Activated CD4-positive, alpha-beta T cell treated with anti-CD3 and anti-CD28 coated beads, Interleukin-2, Interleukin-4, amounts not matched to agents 100 ng/mL and 50 ng/mL, durations not matched to agents 16 hours and 8 hours (primary cell): ENCODE measurements at regions not wholly inside any gene's neighbourhood (a gene's known extent, or its start where the extent isn't known, plus 50 kb on each side); places are given as distances from the start of the nearest gene placed in this dataset.
"Not testable (repeated sequence)": the region's sequence is repeated elsewhere in the genome, so short reads cannot be mapped to it uniquely, and the experiment has no call there.

Experiments used
- DNase-seq: peaks from one replicate; pipeline ENCODE4 v3.0.0-alpha.2; 2020; ENCODE audit warnings: low spot score

DNA sequence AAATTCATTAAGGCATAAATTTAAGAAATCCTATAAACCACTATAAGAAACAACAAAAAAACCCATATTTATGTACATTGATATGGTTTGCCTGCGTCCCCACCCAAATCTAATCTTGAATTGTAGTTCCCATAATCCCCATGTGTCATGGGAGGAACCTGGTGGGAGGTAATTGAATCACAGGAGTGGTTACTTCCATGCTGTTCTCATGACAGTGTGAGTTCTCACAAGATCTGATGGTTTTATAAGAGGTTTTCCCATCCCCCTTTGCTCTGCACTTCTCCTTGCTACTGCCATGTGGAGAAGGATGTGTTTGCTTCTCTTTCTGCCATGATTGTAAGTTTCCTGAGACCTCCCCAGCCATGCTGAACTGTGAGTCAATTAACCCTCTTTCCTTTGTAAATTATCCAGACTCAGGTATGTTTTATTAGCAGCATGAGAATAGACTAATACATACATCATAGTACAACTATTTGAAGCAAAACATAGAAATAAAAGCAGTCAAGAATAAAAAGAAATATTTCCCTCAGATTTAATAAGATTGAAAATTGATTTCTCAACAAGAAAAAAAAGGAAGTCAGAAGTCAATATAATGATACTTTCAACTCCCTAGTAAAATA lies 209.0 kb upstream of the GPC6 start:
- DNase-seq = no peak

DNA sequence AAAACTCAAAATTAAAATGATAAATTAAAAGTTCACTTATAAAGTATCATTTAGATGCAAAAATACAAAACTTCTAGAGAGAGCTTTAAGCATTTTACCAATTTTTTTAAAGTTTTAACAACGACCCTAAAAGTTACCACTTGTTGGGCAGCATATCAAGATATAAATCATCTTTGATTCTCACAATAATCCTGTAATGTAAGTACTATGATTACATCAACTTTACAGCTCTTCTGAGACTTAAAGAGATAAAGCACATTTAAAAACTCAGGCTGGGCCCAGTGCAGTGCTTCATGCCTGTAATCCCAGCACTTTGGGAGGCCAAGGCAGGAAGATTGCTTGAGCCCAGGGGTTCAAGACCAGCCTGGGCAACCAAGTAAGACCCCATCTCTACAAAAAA lies 202.7 kb upstream of the GPC6 start:
- DNase-seq = no peak

DNA sequence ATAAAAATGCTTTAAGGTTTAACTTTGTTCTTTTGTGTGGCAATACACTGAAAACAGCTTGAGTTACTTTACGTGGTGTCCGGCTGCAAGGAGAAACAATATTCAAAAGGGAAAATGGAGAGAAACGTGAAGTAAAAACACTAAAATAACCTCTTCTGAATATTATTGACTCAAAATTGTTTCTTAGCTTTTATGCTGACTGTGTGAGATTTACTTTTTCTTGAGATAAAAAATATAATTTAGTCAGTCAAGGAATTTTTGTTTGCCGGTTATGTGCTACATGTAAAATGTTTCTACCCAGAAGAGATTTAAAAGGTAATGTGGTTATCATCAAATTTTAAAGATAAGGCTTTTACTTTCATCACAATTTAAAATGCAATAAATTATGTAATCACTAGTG lies 200.6 kb upstream of the GPC6 start:
- no peak for DNase-seq

DNA sequence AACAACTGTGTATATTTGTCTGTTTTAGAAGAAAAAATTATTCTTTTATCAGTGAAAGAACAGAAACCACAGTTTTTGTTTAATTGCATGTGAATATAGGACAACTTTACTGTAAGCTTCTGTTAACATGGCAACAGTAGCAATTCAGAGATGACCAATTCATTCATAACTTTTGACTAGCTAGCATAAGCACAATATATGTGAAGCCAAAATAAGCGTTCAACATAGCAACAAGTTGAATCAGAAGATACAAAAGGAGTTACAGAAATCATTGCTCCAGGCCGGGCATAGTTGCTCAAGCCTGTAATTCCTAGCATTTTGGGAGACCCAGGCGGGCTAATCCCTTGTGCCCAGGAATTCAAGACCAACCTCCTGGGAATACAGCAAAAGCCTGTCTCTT lies 197.1 kb upstream of the GPC6 start:
- DNase-seq = no peak

DNA sequence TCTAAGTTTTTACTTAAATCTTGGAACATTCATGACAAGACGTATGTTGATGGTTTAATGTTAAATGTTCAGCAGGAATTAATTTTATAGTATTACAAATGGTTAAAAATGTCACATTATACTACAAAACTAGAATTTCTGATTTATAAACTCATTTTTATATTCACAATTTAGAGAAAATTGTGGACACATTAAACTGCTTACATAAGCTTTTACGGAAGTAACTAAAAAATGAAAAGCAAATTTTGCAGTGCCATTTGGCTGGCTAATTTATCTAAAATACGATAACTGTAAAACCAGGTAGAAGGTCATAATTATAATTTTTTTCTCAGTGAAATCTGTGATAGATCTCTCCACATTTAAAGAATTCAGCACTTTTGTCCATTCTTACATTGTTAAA lies 190.2 kb upstream of the GPC6 start:
- DNase-seq = no peak

DNA sequence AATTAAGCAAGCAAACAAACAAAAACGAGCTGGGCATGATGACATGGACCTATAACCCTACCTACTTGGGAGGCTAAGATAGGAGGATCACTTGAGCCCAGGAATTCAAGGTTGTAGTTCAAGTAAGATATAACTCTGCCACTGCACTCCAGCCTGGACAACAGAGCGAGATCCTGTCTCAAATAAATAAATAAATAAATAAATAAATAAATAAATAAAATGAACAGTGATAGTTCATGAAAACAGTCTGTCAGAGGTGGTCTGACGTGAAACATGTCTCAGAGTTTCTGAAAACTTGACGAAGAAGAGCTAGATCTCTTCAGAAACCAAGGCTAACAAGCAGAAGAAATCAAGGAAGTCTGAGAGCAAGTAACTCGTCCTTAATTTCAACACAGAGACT lies 188.8 kb upstream of the GPC6 start:
- DNase-seq = no peak

DNA sequence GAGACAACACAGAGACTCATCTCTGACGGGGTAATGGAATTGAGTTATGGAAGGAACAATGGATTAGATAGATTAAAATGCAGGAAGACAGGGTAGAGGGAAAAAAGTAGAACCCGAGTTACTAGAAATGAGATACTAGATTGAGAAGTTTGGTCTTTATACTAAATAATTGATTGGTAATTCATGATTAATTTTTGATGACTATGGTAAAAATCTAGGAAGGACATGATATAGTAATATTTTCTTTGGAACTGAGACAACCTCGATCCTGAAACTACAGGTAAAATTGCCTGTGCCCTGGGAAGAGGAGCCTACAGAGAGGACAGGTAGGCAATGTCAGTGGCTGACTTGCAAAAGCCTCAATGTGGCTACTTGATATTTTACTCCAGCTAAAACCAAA lies 188.4 kb upstream of the GPC6 start:
- DNase-seq = no peak

DNA sequence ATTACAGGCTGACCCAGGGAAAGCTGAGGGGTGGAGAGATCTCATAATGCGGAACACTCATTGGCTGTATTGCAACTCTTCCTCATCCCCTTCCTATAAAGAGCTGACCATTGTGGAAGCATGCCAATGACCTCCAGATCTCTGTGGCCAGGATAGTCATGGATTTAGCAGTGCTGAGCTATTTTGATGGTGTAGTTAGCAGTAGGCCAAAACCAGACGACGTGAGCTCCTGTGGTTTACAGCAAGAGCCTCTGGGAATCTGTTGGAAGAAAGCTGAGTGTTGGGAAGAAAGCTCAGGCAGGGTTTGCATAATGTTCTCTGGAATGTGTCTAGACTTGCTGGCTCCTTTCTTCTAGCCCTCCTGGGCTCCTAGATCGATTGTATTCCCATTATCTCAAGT lies 187.5 kb upstream of the GPC6 start:
- DNase-seq = no peak

DNA sequence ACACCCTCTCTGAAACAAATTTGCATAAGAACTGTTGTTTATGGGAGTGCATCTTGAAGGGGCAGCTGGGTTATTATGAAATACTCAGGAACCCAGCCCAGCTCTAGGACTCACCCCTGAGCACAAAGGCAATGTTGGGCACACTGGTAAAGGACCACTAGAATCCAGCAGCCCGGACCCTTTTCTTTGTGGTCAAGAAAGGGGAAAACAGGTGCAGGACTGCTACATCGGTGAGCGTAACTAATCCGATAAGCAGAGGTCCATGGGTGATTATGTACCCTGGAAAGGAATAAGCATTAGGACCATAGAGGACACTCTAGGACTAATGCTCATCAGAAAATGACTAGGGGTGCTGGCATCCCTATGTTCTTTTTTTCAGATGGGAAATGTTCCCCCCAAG lies 185.0 kb upstream of the GPC6 start:
- not testable (repeated sequence) for DNase-seq

DNA sequence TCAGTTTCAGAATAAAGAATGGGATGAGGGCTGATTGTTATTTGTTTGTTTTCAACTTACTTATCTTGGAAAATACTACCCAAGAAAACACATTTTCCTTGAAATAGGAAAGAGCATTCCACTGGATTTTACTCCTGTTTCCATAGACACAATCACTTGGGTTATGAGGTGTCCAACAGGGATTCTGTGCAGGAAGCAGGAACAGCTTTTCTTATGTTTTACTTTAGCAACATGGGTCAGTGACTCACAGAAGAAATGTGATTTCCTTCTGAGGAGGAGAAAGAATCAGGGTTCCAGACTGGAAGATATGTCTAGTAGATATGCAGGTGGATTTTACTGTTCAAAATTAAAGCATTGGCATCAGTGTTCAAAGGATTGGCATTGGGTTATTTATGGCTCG lies 180.8 kb upstream of the GPC6 start:
- DNase-seq = no peak

DNA sequence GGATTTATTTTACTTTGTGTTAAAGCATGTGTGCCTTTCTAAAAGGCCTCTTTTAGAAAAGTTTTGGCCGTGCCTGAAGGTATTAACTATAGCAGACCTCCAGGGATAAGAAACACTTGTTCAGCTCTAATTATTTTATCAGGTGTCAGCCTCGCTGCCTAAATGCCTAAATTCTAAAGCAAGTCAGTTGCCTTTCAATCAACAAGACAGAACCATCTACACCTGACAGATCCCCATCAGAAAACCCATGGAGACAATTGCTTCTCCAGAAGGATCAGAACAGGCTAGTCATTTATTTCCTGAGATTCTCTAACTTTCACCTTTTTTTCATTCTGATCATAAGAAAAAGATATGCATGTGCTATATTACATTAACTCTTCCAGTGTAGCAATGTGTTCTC lies 171.4 kb upstream of the GPC6 start:
- no peak for DNase-seq

DNA sequence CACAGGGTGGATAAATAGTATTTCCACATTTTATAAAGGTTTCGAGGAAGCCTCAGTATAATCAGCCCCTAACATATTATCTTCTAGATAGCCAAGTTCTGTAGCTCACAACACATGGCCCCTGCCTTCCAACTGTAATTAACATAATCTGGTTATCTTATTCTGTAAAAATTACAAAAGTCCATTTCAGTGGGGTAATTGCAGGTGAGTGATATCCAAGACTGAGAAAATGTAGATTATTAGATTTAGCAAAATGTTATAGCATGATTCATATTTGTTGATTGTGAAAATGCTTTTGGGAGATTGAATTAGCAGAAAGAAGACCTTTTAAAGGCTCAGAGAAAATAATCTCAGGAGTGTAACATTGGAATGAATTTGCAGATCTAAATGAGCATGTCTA lies 168.3 kb upstream of the GPC6 start:
- DNase-seq = no peak

DNA sequence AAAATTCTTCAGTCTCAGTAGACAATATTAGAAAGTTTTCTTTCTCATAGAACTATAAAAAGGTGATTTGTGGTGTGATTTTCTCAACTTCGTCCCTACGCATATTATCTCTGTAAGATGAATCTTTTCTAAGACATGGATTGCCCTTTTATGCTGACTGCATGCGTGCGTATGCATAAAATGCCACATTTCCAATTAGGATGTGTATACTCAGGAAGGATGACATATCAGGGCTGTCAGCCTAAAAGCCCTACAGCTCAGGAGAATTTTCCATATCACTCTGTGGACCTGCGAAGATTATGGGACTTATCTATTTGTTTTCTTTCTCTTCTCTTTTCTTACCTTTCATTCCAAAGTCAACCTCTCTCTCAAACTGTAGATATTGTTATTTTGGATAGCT lies 166.5 kb upstream of the GPC6 start:
- no peak for DNase-seq

DNA sequence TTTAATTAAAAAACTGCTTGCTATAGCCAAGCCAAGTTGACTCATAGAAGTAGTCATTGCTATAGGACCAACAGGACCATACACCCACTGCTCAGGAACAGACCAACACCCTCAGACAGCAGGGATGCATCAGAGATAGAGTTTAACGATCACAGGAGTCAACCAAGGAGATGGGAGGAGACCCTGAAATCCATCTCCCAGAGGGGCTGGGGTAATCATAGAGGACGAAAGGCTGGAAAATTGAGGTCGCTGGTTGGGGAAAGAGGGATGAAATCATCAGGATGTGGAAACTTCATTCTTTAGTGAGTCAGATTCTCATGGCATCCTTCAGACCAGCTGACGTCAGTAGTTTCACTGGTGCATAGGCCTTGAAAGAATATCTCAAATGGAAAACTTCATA lies 160.4 kb upstream of the GPC6 start:
- no peak for DNase-seq

DNA sequence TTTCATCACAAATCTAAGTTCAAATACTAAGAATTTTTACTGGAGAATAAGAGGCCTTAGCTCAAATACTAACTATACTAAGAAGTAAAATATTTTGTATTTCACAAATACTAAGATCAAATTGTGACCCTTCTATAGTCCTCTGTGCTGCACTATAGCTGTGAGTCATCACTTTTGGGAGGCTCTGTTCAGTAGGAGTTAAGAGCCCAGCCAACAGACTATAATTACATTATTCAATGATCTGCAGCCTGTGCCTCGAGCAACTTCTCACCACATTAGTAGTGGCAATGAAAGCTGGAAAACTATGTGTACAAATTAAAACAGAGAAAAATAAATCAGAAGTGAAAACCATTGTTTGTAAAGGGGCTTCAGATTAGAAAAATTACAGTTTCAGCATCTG lies 147.3 kb upstream of the GPC6 start:
- no peak for DNase-seq

DNA sequence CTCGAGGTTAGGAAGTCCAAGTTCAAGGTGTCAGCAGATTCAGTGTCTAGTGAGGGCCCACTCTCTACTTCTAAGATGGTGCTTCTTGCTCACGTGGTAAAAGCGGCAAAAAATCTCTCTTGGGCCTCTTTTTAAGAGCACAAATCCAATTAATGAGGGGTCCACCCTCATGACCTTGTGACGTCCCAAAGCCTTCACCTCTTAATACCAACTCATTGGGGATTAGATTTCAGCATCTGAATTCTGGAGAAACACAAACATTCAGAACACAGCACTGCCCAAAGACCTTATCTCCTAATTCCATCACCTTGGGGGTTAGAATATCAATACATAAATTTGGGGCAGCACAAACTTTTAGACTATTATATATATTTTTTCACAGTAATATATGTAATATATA lies 146.4 kb upstream of the GPC6 start:
- DNase-seq = no peak

DNA sequence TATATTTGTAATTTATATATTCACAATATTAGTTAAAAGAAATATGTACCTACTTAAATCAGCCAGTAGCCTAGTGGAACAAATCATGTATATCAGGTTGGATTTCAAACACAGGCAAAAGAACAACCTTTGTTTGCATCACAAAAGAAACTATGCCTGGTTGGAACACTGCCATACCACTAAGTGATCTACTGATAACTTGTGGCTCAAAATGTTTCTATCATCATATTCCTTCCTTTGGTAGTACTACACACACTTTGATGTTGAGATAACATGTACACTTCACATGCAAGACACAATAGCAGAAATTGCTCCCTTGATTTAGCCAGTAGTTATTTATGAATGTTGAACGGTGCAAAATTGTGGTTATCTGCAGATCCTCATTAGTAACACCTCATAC lies 146.0 kb upstream of the GPC6 start:
- DNase-seq = no peak

DNA sequence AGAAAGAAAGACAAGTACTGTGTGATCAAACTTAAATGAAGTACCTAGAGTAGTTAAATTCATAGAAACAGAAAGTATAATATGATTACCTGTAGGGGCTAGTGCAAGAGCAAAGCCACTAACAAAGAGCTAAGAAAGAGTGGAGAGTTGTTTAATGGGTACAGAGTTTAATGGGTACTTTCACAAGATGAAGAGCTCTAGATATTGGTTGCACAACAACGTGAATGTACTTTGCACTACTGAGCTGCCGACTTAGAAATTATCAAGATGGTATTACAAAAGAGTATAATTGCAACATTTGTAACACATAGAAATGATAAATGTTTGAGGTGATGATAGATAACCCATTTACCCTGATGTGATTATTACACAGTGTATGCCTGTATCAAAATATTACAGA lies 140.3 kb upstream of the GPC6 start:
- DNase-seq = no peak

DNA sequence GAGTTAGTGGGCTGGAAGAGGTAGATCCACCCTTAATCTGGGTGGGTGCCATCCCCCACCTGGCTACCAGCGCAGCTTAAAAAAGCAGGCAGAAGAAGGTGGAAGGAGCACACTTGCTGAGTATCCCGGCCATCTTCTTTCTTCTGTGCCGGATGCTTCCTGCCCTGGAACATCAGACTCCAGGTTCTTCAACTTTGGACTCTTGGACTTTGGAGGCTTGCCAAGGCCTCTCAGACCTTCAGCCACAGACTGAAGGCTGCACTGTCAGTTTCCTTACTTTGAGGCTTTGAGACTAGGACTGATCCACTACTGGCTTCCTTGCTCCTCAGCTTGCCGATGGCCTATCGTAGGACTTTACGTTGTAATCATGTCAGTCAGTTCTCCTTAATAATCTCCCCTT lies 127.6 kb upstream of the GPC6 start:
- DNase-seq = no peak

DNA sequence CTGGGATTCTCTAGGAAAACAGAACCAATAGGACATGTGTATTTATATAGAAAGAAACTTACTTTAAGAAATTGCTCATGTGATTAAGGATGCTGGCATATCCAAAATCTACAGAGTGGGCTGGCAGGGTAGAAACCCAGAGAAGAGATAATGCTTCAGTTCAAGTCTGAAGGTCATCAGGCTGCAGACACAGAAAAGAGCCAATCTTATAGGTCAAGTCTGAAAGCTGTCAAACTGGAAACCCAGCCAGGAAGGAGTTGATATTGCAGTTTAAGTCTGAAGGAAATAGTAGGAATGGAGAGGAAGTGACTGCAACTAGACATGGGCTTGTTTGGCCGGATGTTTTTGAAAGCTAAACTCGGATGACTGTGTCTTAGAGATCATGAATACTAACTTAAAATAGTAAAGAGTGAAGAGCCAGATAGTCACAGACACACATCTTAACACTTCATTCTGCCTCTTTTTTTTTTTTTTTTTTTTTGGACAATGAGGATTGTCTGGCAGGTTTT lies 125.3 kb upstream of the GPC6 start:
- no peak for DNase-seq

DNA sequence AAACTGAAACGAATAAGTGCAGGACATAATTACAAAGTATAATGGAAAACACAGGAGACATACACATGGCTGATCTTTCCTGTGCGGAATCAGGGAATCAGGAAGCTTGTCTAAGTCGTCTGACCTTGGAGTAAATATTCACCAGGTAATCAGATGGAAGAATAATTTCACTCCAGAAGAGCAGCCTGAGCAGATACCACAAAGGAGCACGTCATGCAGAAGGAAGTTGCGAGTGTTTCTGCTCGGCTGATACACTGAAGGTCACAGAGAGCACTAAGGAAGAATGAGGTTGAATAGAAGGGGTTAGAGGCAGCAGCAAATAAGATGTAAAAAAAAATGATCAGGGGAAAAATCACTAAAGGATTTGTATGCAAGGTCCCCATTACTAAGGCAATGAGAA lies 122.3 kb upstream of the GPC6 start:
- DNase-seq = no peak

DNA sequence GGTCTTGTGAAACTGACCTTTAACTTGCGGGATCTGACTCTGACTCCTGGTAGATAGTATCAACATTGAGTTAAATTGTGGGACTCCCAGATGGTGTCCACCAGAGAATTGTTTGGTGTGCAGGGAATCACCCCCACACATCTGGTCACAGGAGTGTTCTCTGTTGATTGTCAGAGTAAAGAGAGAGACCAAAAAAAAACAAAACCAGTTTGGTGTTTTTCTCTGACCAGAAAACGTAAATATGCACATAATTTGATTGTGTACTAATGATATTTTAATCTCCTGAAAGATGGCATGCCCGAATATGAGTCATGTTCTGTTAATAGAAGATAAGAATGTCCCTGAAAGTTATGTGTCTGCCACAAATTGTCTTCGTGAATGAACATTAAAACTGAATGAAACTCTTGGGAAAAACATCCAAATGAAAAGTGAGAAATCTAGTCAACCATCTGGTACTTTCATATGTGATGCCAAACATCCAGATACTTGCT lies 118.5 kb upstream of the GPC6 start:
- no peak for DNase-seq

DNA sequence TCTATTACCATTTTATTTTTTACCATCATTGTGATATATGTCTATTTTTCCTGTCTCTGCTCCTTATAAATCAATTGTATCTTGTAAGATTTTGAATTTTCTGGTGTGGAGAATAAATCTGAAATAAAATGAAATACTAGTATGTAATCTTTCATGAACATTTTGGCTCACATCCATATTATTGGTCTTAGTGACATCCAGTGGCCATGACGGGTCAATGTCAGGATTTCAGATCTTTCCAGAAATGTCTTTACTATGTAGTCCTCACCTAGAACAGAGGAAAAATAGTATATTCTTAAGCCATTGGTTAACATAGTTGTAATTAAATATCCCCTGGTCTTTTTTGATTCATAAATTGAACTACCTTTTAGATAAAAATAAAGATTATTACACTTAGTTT lies 109.8 kb upstream of the GPC6 start:
- no peak for DNase-seq

DNA sequence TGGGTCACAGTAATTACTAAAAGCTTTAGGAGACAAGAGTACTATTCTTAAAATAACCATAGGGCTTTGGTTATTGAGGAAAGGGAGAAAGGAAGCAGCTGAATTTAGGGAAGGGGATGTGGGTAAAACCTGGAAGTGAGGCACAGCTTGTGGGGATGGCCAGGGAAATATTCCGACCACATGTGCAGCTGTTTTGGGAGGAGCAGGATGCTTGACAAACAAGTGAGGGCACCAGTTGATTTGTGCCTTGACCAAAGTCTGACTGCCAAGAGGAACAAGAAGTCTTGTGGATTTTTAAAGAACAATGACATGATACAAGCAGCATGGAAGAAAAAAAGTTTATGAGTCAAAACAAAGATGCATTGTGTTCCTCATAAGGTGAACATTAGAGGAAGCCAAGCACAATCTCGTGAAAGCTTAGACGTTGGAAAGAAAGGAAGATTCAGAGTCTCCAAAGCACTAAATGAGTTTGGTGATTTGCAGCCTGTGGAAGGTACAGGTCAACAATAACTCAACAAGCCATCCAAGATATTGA lies 108.5 kb upstream of the GPC6 start:
- no peak for DNase-seq
